Heart left ventricle (tissue), 16 donors: ENCODE measurements at regions not wholly inside any gene's neighbourhood (a gene's known extent, or its start where the extent isn't known, plus 50 kb on each side); places are given as distances from the start of the nearest gene placed in this dataset.

Experiments
- ATAC-seq, 4 donors: fragments of 200-7000 bp; cut with Tn5 transposase; one replicate each; pipeline ENCODE4 v1.9.1; 2020 to 2022; ENCODE audit warnings: moderate library complexity in 4 of 4, mild to moderate bottlenecking in 3 of 4, moderate number of reproducible peaks in 1 of 4
- DNase-seq, 5 donors: peaks; one replicate each; pipeline ENCODE4 v3.0.0-alpha.2; 2020
- H3K27ac ChIP-seq, 12 donors: fragments of 200-600 bp; sonication (generic) in 4 of 12; one replicate each; pipeline versions ENCODE4 v1.5.0 to v1.8.0; 2016 to 2022; ENCODE audit warnings: mild to moderate bottlenecking in 2 of 12
- H3K27me3 ChIP-seq, 9 donors: fragments of 200-600 bp; sonication (generic) in 2 of 9; one replicate each; pipeline versions ENCODE4 v1.5.1 to v1.8.0; 2016 to 2022; ENCODE audit warnings: mild to moderate bottlenecking in 3 of 9
- H3K36me3 ChIP-seq, 9 donors: fragments of 200-600 bp; sonication (generic) in 2 of 9; one replicate each; pipeline versions ENCODE4 v1.5.0 to v1.8.0; 2018 to 2022; ENCODE audit warnings: mild to moderate bottlenecking in 2 of 9
- H3K4me1 ChIP-seq, 12 donors: fragments of 200-600 bp; sonication (generic) in 4 of 12; one replicate each; pipeline versions ENCODE4 v1.5.0 to v1.8.0; 2016 to 2022; ENCODE audit warnings: mild to moderate bottlenecking in 3 of 12
- H3K4me3 ChIP-seq, 12 donors: fragments of 200-600 bp; sonication (generic) in 4 of 12; one replicate each; pipeline versions ENCODE4 v1.5.0 to v1.8.0; 2017 to 2022; ENCODE audit warnings: mild to moderate bottlenecking in 9 of 12, moderate library complexity in 4 of 12
- H3K9me3 ChIP-seq, 12 donors: fragments of 200-600 bp; sonication (generic) in 4 of 12; one replicate each; pipeline versions ENCODE4 v1.5.0 to v1.8.0; 2016 to 2022; ENCODE audit warnings: mild to moderate bottlenecking in 1 of 12
- POLR2A ChIP-seq, 2 donors: fragments of 450-650 bp; IDR thresholded peaks; one replicate each; pipeline ENCODE4 v1.6.1; 2017; ENCODE audit warnings: antibody characterized with exemption in 2 of 2, mild to moderate bottlenecking in 2 of 2, moderate library complexity in 2 of 2
- WGBS, 4 donors: extraction: QIAGEN DNeasy Blood & Tissue Kit in 2 of 4; methylation state at CpG; one replicate each; pipeline versions ENCODE4 v1.1.5 to v1.1.7; 2013 to 2018; 5-methylcytosine and 5-hydroxymethylcytosine counted together
- intact Hi-C, 10 donors: fragments of 100-400 bp; cut with DNase I; formaldehyde crosslinking; loops; one replicate each; pipeline versions ENCODE4 v1.11.1 to v1.14.2; 2022
- TF ChIP-seq, protein P1 (sequence below), 12 donors: fragments of 200-600 bp; sonication (generic) in 4 of 12; IDR thresholded peaks; one replicate each; pipeline versions ENCODE4 v1.5.0 to v1.8.0; 2018 to 2022; ENCODE audit warnings: antibody characterized with exemption in 12 of 12, mild to moderate bottlenecking in 5 of 12
- donor health status: ischemic (EF 13 %, LVEDD 7.1; RV severe dilation, severe dysfunction).
- donor health status: healthy with polysubstance abuse.
- donor health status: DM: no; HTN: yes; CAD: no.
- donor health status: DM: no; HTN: no; CAD: no.
- donor health status: ischemic (EF 25% LVEDD 6.9; RV normal size, moderate dysfunction).
- donor health status: ischemic (EF 25% LVEDD 5.7; RV mildly dilated, moderate dysfunction).
- donor health status: healthy.
- donor health status: DM: yes; HTN: yes; CAD: no.
- donor health status: ischemic (EF 35%, LVEDD 5.7; RV mildly dilated, moderate dysfunction).
- donor health status: nonischemic (EF 11% LVEDD 7.7; RV severe dilation, severe dysfunction).
- donor health status: DM: yes; HTN: yes; CAD: no.
- donor health status: PGD.
- donor health status: ischemic (EF 29% LVEDD 5.4; RV normal size, mild dysfunction).
- donor health status: nonischemic (EF 23%, LVEDD 6.1; RV moderate dilation, normal function).

DNA sequence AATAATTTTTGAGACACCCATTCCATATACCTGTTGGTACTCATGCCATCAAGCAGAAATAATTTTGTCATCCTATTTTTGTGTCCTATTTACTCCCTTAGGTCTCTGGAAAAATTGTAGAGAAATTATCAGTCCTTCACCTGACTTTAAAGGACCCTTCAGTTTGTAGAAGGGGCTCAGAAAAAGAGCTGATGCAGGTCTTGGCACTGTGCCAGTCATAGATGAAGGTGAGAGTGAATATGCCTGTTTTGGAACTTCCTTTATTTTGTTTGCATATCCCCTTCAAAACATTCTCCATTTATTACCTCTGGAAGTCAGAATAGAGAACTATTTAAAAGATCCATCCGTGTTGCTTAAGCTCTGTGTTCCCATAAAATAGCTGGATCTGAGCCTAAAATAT, 321.0 kb upstream of the TPK1 start:
- DNase-seq: no peak
- intact Hi-C loops: no loop called here
- Histone ChIP-seq H3K27ac (no peak overlapping the region), H3K27me3 (no peaks in the 10 kb centered on the region), H3K4me1 (no peaks in the 10 kb centered on the region), H3K36me3 (no peaks in the 10 kb centered on the region), H3K9me3 (no peaks in the 10 kb centered on the region), H3K4me3 (no peak overlapping the region)
- ATAC-seq: no peak
- TF ChIP-seq POLR2A (IDR thresholded peaks at IDR 0.05): no peak
- TF ChIP-seq, protein P1, sequence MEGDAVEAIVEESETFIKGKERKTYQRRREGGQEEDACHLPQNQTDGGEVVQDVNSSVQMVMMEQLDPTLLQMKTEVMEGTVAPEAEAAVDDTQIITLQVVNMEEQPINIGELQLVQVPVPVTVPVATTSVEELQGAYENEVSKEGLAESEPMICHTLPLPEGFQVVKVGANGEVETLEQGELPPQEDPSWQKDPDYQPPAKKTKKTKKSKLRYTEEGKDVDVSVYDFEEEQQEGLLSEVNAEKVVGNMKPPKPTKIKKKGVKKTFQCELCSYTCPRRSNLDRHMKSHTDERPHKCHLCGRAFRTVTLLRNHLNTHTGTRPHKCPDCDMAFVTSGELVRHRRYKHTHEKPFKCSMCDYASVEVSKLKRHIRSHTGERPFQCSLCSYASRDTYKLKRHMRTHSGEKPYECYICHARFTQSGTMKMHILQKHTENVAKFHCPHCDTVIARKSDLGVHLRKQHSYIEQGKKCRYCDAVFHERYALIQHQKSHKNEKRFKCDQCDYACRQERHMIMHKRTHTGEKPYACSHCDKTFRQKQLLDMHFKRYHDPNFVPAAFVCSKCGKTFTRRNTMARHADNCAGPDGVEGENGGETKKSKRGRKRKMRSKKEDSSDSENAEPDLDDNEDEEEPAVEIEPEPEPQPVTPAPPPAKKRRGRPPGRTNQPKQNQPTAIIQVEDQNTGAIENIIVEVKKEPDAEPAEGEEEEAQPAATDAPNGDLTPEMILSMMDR (IDR thresholded peaks at IDR 0.05): no peak
- WGBS, 4 donors: 67 to 76% (median 71%) methylated on average over 1 of the region's 1 CpG

DNA sequence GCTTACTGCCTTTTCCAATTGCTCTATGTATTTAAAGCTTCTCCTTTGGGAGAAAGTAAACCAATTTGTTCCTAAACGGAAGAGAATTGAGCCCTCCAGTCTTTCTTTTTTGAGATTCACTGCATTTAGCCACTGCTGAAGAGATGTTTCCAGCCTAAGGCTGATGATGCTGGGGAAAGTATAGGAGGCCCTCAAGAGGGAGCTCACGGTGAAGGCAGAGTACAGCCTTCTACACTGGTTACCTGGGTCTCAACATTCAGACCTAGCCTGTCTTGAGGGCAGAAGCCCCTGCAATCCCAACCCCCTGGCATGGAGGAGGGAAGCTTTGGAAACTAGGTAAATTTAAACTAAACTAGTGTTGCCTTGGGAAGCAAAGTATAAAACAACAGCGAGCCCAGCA, 316.7 kb upstream of the TPK1 start:
- Histone ChIP-seq H3K27me3 (no peaks in the 10 kb centered on the region), H3K27ac (no peak overlapping the region), H3K4me3 (no peak overlapping the region), H3K36me3 (no peaks in the 10 kb centered on the region), H3K4me1 (no peaks in the 10 kb centered on the region), H3K9me3 (no peaks in the 10 kb centered on the region)
- WGBS, 4 donors: 63 to 67% (median 65%) methylated on average over 3 of the region's 3 CpGs
- intact Hi-C loops: no loop called here
- DNase-seq: no peak
- TF ChIP-seq, protein P1 (IDR thresholded peaks at IDR 0.05): no peak
- TF ChIP-seq POLR2A (IDR thresholded peaks at IDR 0.05): no peak
- ATAC-seq: no peak

DNA sequence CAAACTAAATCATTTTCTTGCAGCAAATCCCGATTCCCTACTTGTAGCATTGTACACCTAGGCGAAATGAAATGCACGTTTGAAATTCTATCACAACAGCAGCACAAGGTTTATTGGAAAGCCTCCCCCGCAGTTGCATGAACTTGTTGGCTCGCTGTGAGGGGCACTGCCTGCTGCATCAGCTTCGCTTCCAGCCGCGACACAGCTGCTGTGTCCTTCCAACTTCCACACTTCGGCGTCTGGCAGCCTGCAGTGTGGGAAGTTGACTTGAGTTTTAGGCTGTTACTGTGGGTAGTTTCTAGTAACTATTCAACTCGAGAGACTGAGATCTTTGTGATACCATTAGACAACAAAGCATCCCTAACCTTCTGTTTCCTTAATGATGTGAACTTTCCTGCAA, 315.8 kb upstream of the TPK1 start:
- WGBS, 4 donors: 51 to 74% (median 57%) methylated on average over 11 of the region's 11 CpGs
- no peak for ATAC-seq

DNA sequence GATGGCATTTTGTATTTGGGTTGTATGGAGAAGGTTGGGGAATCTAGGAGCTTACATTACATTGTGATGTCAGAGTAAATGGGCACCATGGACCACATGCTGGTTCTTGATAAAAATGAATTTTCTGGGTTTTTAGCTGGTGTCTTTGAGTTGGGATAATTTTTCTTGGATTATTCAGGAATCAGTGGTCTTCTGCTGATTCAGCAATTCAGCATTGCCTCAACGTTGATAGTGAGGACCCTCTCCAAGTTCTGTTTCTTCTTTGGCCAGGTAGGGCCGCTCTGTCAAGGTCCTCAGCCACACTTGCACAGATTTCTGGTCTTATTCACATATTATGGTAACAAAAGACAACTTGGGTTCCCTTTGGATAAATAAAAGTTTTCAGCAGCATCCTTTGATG, 312.0 kb upstream of the TPK1 start:
- TF ChIP-seq POLR2A (IDR thresholded peaks at IDR 0.05): no peak
- TF ChIP-seq, protein P1 (IDR thresholded peaks at IDR 0.05): no peak
- intact Hi-C loops: no loop called here
- Histone ChIP-seq H3K27ac (no peak overlapping the region), H3K9me3 (no peaks in the 10 kb centered on the region), H3K4me1 (no peaks in the 10 kb centered on the region), H3K27me3 (no peaks in the 10 kb centered on the region), H3K36me3 (no peaks in the 10 kb centered on the region), H3K4me3 (no peak overlapping the region)
- 60 to 69% (median 67%) methylated on average over 2 of the region's 2 CpGs for WGBS, 4 donors
- DNase-seq (no peak), ATAC-seq (no peak)

More for the DNA sequence above, 315.8 kb upstream of the TPK1 start:
- DNase-seq: no peak
- no peaks in the 10 kb centered on the region for H3K36me3 ChIP-seq
- H3K4me1 ChIP-seq: no peaks in the 10 kb centered on the region
- no peaks in the 10 kb centered on the region for H3K9me3 ChIP-seq
- H3K27me3 ChIP-seq: no peaks in the 10 kb centered on the region
- TF ChIP-seq, protein P1 (IDR thresholded peaks at IDR 0.05): no peak
- TF ChIP-seq POLR2A (IDR thresholded peaks at IDR 0.05): no peak
- intact Hi-C loops: no loop called here
- H3K27ac ChIP-seq: no peak overlapping the region
- no peak overlapping the region for H3K4me3 ChIP-seq
